Upper lobe of left lung (tissue), 6 donors: ENCODE measurements at regions not wholly inside any gene's neighbourhood (a gene's known extent, or its start where the extent isn't known, plus 50 kb on each side); places are given as distances from the start of the nearest gene placed in this dataset.
"Not testable (repeated sequence)": the region's sequence is repeated elsewhere in the genome, so short reads cannot be mapped to it uniquely, and the experiment has no call there.

Experiments
- ATAC-seq, 2 donors: fragments of 200-7000 bp; cut with Tn5 transposase; one replicate each; pipeline ENCODE4 v1.9.1; 2022; ENCODE audit warnings: mild to moderate bottlenecking in 2 of 2, moderate library complexity in 2 of 2; ENCODE audit not compliant: low FRiP score in 2 of 2
- DNase-seq, 2 donors: peaks; one replicate each; pipeline ENCODE4 v3.0.0-alpha.2; 2019 to 2020
- H3K27ac ChIP-seq, 4 donors: fragments of 200-600 bp; sonication (generic); one replicate each; pipeline ENCODE4 v1.5.1; 2016 to 2019
- H3K27me3 ChIP-seq, 4 donors: fragments of 200-600 bp; sonication (generic); one replicate each; pipeline ENCODE4 v1.5.1; 2017 to 2019
- H3K36me3 ChIP-seq, 4 donors: fragments of 200-600 bp; sonication (generic); one replicate each; pipeline ENCODE4 v1.5.1; 2016 to 2019
- H3K4me1 ChIP-seq, 4 donors: fragments of 200-600 bp; sonication (generic); one replicate each; pipeline ENCODE4 v1.5.1; 2018 to 2019
- H3K4me3 ChIP-seq, 4 donors: fragments of 200-600 bp; sonication (generic); one replicate each; pipeline ENCODE4 v1.5.1; 2017 to 2019; ENCODE audit warnings: mild to moderate bottlenecking in 2 of 4, moderate library complexity in 1 of 4
- H3K9me3 ChIP-seq, 4 donors: fragments of 200-600 bp; sonication (generic); one replicate each; pipeline ENCODE4 v1.5.1; 2018 to 2019
- CTCF ChIP-seq, 6 experiments: fragments of 450-650 bp in 4 of 6; fragments of 200-600 bp in 2 of 6; sonication (generic) in 2 of 6; IDR thresholded peaks; one replicate each; pipeline ENCODE4 v1.5.1; 2016 to 2019; ENCODE audit warnings: antibody characterized with exemption in 6 of 6
- EP300 ChIP-seq, 4 donors: sonication (generic); formaldehyde crosslinking; IDR thresholded peaks; one replicate each; pipeline ENCODE4 v1.5.1; 2017; ENCODE audit warnings: antibody characterized with exemption in 4 of 4, control low read depth in 2 of 4
- POLR2A ChIP-seq, 4 donors: fragments of 450-650 bp; IDR thresholded peaks; one replicate each; pipeline ENCODE4 v1.5.1; 2016 to 2017; ENCODE audit warnings: antibody characterized with exemption in 4 of 4, mild to moderate bottlenecking in 2 of 4
- POLR2AphosphoS5 ChIP-seq, 2 donors: sonication (generic); formaldehyde crosslinking; IDR thresholded peaks; one replicate each; pipeline ENCODE4 v1.5.1; 2017; ENCODE audit warnings: antibody characterized with exemption in 2 of 2
- WGBS, 2 donors: methylation state at CpG; one replicate each; pipeline ENCODE4 v1.1.5; 2017 to 2018; 5-methylcytosine and 5-hydroxymethylcytosine counted together
- donor health status: DM: no; HTN: no; CAD: no; lungs with moderate emphysema.
- donor health status: DM: no; HTN: yes; CAD: no; lungs with severe emphysema.

GRCh38 chr9:79490657-79491248, 81.0 kb upstream of the TLE4 start:
- TF ChIP-seq EP300 (IDR thresholded peaks at IDR 0.05) (no peak), POLR2AphosphoS5 (IDR thresholded peaks at IDR 0.05) (no peak), CTCF (IDR thresholded peaks at IDR 0.05) (no peak), POLR2A (IDR thresholded peaks at IDR 0.05) (no peak)
- Histone ChIP-seq H3K36me3 (no peaks in the 10 kb centered on the region), H3K4me3 (no peak overlapping the region), H3K9me3 (no peaks in the 10 kb centered on the region), H3K27me3 (no peaks in the 10 kb centered on the region), H3K27ac (no peak overlapping the region), H3K4me1 (peaks cover 0 to 6% (median 2%) of the 10 kb centered on the region in 4 donors)
- 43 to 58% methylated on average over 3 of the region's 3 CpGs for WGBS, 2 donors
- DNase-seq (no peak), ATAC-seq (no peak)

- no peaks in the 10 kb centered on the region for H3K27me3 ChIP-seq
- H3K4me3 ChIP-seq, result no peak overlapping the region
- ATAC-seq, result no peak
- no peak for TF ChIP-seq EP300 (IDR thresholded peaks at IDR 0.05)
- TF ChIP-seq CTCF (IDR thresholded peaks at IDR 0.05), result no peak
- no peak for TF ChIP-seq POLR2A (IDR thresholded peaks at IDR 0.05)
- TF ChIP-seq POLR2AphosphoS5 (IDR thresholded peaks at IDR 0.05), result no peak
- no peaks in the 10 kb centered on the region for H3K36me3 ChIP-seq
- WGBS, 2 donors, result 85 to 92% methylated on average over 3 of the region's 3 CpGs
- H3K4me1 ChIP-seq, result peaks cover 0 to 6% (median 2%) of the 10 kb centered on the region in 4 donors
- no peak overlapping the region for H3K27ac ChIP-seq
- DNase-seq, result no peak
- no peaks in the 10 kb centered on the region for H3K9me3 ChIP-seq
These were observed 79.4 kb upstream of the TLE4 start for GRCh38 chr9:79492092-79493009.

- DNase-seq, result peak in 1 of 2 donors; percentile 23
- not testable (repeated sequence) for H3K36me3 ChIP-seq, H3K9me3 ChIP-seq, H3K27me3 ChIP-seq, ATAC-seq, H3K4me3 ChIP-seq, H3K27ac ChIP-seq, H3K4me1 ChIP-seq
- 96 to 97% methylated on average over 24 to 25 of the region's 25 CpGs for WGBS, 2 donors
These were observed 71.4 kb upstream of the TLE4 start for GRCh38 chr9:79500196-79500864.

- no peaks in the 10 kb centered on the region for H3K9me3 ChIP-seq
- TF ChIP-seq CTCF (IDR thresholded peaks at IDR 0.05) (no peak), POLR2AphosphoS5 (IDR thresholded peaks at IDR 0.05) (no peak), EP300 (IDR thresholded peaks at IDR 0.05) (no peak), POLR2A (IDR thresholded peaks at IDR 0.05) (no peak)
- no peak overlapping the region for H3K4me3 ChIP-seq
- no peaks in the 10 kb centered on the region for H3K36me3 ChIP-seq
- DNase-seq, result no peak
- 75 to 86% methylated on average over 2 of the region's 2 CpGs for WGBS, 2 donors
- no peak overlapping the region for H3K27ac ChIP-seq
- H3K4me1 ChIP-seq, result no peaks in the 10 kb centered on the region
- no peaks in the 10 kb centered on the region for H3K27me3 ChIP-seq
- no peak for ATAC-seq
These were observed 70.2 kb upstream of the TLE4 start for GRCh38 chr9:79501546-79501945.

- DNase-seq, result no peak
- no peak for ATAC-seq
- Histone ChIP-seq H3K4me1 (no peaks in the 10 kb centered on the region), H3K27ac (no peak overlapping the region), H3K36me3 (no peaks in the 10 kb centered on the region), H3K27me3 (no peaks in the 10 kb centered on the region), H3K9me3 (no peaks in the 10 kb centered on the region), H3K4me3 (no peak overlapping the region)
- TF ChIP-seq POLR2AphosphoS5 (IDR thresholded peaks at IDR 0.05) (no peak), EP300 (IDR thresholded peaks at IDR 0.05) (no peak), CTCF (IDR thresholded peaks at IDR 0.05) (no peak), POLR2A (IDR thresholded peaks at IDR 0.05) (no peak)
- 88% methylated on average over 4 of the region's 4 CpGs for WGBS, 2 donors
These were observed 64.0 kb upstream of the TLE4 start for GRCh38 chr9:79507801-79508200.
